GM19324 (cell line): ENCODE measurements at regions not wholly inside any gene's neighbourhood (a gene's known extent, or its start where the extent isn't known, plus 50 kb on each side); places are given as distances from the start of the nearest gene placed in this dataset.
"Not testable (repeated sequence)": the region's sequence is repeated elsewhere in the genome, so short reads cannot be mapped to it uniquely, and the experiment has no call there.

Source experiments
- ATAC-seq: cut with Tn5 transposase; IDR thresholded peaks from one replicate; pipeline ENCODE4 v1.9.1; 2021; ENCODE audit warnings: mild to moderate bottlenecking, moderate library complexity; ENCODE audit not compliant: unreplicated experiment, low FRiP score

- no peak for ATAC-seq
Measured at GRCh38 chr2:150802635-150803034, 315.2 kb upstream of the RND3 start.

- ATAC-seq, result not testable (repeated sequence)
Measured at GRCh38 chr2:150796236-150796635, 308.8 kb upstream of the RND3 start.

- no peak for ATAC-seq
Measured at GRCh38 chr2:150792780-150793300, 305.4 kb upstream of the RND3 start.

DNA sequence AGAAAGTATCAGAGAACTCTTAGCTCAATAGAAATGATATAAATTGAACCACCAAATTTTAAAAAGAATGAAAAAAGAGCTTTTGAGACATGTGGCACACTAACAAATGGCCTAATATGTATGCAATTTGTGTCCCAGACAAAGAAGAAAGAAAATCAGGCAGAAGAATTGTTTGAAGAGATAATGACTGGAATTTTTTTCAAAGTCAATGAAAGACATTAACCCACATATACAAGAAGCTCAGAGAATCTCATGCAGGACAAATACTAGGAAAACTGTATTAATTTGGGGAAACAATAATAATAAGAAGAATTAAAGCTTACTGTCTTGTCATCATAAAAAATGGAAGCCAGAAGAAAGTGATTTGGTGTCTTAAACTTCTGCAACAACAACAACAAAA lies 304.1 kb upstream of the RND3 start:
- ATAC-seq, result no peak

DNA sequence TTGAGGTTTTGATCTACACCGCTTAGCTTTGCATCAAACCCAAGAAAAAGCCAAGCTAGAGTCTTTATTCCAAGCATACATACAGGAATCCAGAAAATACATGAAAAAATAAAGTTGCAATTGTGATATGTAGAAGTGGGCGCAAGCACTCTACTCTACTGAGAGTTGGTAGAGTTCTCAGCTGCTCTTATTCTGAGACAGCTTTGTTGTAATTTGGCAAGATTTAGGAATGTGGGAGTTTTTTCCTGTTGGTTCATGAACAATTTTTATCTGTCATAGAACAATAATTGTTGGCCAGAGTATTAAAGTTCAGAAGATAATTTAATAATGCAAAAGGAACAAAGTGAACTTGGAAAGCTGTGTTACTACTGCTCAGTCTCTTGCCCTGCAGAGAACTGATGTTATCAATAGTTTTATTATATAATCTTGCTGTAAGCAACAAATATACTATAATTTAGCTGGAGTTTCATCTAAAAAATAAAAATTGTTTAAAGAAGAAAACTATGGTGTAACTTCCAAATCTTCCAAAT lies 302.0 kb upstream of the RND3 start:
- no peak for ATAC-seq

GRCh38 chr2:150788426-150789140 lies 301.1 kb upstream of the RND3 start:
- no peak for ATAC-seq

DNA sequence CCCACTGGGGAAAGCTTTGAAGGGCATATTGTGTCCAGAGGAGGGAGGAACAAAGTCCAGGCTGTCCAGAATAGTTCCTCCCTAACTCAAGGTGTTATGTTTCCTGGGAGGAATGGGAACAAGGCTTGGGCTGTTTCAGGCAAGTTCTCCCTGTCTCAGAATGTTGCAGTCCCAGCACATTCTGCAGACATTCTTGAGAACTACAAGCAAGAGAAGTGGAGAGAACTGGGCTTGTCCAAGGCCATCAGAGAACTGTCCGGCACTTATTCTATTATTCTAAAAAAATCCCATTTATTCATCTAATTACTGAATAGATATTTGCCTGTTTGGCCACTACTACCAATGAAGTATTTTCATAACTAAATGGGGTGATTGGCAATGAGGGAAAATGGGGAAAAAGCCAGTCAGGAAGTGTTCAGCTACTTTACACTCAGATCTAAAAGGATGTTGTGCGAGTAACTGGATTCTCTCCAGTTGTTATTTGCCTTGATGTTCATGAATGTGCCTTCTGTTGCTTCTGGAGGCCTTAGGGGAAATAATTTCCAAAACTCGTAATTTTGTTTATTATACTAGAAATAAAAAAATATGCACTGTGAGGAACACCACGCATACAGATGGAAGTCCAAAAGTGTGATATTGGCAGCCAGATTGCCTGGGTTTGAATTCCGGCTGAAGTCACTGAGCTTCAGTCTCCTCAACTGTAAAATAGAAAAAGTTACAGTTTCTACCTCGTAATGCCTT lies 300.1 kb upstream of the RND3 start:
- no peak for ATAC-seq

DNA sequence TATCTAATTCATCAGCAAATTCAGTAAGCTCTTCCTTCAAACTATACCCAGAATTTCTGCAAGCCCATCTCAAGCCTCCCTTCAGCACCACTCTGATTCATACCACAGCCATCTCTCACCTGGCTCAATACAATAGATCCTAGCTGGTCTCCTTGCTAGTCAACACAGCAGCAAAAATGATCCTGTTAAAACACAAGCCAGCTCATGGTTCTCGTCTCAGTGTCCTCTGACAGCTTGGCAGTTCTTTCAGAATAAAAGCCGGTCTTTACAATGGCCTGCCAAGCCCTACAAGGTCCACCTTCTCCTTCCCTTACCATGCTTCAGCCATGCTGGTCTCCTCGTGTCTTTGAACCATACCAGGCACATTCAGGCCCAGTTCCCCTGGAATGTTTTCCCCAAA lies 296.9 kb upstream of the RND3 start:
- no peak for ATAC-seq

GRCh38 chr2:150783896-150784295 lies 296.4 kb upstream of the RND3 start:
- ATAC-seq, result no peak

- ATAC-seq, result no peak
Measured at GRCh38 chr2:150783015-150783414, 295.5 kb upstream of the RND3 start.

DNA sequence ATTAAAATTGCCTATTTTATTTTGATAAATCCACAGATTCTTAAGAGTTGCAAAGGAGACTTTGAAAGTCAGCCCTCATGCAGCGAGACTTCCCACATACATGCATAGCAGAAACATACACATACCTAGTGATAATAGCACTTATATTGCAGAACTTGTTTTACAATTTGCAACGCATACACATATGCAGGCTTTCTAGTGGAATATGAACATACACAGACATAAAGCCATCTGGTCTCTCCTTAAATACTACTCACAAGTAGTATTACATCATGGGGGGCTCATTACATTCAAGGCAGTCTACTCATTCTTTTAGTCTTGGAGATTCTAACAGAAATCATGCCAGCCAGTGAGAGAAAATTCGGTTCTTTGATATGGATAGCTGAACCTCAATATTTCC lies 295.1 kb upstream of the RND3 start:
- no peak for ATAC-seq

DNA sequence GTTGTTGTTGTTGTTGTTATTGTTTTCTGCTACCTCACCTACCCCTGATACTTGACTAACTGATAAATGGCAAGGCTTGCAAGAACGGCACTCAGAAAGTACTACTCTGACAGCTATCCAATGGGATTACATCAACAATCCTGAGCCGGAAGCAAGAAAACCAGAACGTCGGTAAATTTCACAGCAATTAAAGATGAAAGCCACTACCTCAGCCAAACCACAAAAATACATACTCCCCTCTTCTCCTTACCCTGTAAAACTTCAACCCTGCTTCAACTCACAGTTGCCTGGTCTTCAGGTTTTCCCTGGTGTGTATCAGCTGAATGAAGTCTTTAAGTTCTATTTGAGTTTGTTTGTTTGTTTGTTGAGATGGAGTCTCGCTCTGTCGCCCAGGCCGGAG lies 293.7 kb upstream of the RND3 start:
- no peak for ATAC-seq

DNA sequence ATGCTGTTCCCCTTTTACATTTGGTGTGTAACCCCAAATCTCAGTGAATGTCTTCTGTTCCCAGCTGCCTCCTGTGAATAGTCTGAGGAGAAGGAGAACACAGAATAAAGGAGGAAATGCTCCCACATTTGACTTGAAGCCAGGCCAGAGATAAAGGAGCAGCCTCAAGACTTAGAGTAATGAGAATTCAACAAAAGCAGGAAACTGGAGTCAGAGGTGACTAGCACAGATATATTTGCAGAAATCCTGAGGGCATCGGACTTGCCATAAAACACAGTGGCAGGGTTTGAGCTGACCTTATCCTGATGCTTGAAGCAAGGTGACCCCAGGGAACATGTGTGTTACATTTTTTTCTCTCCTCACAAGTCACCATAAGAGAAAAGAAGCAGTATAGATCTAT lies 291.4 kb upstream of the RND3 start:
- ATAC-seq, result no peak

DNA sequence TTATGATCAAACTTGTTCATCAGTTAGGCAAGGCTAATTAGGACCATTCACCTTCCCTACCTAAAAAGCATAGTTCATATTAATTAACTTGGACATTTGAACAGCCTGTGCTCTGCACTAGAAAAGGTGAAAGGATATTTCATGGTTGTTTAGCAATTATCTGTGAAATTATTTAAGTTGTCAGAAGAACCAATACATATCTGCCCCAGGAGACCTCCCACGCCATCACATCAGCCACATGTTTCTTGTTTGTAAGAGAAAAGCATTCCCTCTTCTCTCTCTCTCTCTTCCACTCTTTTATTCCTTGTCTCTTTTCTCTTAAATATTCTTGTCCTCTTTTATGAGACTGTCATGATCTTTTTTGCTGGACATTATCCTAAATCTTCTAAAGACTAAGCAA lies 282.0 kb upstream of the RND3 start:
- no peak for ATAC-seq

DNA sequence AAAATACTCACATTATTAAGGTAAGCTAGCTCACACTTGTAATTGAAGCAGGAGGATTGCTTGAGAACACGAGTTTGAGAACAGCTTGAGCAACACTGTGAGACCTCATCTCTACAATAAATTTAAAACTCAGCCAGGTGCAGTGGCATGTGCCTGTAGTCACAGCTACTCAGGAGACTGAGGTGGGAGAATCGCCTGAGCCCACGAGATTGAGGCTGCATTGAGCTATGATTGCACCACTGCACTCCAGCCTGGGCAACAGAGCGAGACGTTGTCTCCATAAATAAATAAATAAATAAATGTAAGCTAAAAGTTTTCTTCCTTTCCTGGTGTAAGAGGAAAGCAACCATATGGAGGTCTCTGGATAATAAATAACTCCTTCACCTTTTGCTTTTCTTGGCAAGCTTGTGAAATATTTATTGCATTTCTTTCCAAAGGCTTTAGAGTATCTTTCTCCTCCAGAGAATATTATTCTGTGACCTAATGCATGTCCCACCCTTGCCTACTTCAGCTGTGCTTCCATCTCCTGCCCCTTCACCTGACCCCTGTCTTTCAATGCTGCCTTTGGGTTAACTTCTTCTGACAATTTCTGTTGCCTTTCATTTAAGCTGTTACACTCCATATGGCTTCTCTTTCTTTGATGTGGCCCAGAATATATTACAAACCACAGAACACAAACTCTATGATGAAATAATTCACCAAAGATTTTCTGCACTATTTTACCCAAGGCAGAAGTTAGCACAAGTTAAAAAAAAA lies 280.7 kb upstream of the RND3 start:
- no peak for ATAC-seq

DNA sequence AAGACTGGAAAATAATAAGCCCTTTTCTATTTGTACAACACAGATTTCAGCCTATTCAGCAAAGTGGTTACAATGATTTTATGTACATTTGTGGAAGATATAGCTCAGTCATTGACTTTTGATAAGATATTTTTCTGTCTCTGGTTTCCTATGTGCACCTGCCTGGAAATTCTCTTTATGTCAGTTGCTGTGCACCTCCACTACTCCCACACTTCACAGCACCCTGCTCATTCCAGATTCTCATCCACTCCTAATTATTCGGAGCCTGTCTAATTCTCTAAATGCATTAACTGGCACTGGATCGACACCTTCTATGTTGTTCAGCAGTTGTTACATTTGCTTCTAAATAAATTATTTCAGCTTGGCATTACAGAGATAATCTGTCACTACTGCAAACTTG lies 275.1 kb upstream of the RND3 start:
- no peak for ATAC-seq

DNA sequence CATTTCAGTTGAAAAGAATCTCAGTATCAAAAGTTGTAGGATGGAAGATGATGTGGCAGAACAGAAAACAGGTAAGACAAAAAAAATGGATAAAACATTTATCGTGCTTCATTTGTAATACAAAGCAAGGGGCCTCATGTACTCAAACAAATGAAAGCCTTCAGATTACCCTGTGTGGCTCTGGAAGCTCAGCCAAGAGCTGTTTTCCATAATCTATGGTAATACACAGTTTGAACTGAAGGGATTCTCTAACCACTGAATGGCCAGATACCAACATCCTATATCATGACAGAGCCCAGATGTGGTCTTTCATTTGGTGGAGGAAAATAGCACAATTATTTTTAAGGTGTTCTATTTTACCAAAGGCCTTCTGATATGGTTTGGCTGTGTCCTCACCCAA lies 272.1 kb upstream of the RND3 start:
- no peak for ATAC-seq

- no peak for ATAC-seq
Measured at GRCh38 chr2:150759106-150759505, 271.6 kb upstream of the RND3 start.

GRCh38 chr2:150752229-150752628 lies 264.8 kb upstream of the RND3 start:
- no peak for ATAC-seq

DNA sequence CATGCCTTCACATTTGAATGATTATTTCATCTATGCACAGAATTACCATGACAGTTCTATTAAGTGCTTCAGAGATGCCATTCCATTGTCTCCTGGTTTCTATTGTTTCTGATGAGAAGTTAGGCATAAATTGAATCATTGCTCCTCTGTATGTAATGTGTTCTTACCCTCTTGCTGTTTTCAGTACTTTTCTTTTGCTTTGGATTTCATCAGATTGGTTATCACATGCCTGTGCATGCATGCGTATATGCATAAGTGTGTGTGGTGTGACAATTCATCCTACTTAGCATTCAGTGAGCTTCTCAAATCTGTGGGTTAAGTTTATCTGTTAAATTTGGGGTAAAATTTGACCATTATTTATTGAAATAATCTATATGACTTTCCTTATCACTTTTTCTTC lies 263.3 kb upstream of the RND3 start:
- ATAC-seq, result no peak

- no peak for ATAC-seq
Measured at GRCh38 chr2:150742094-150742493, 254.6 kb upstream of the RND3 start.
